ENCODE measurements at regions not wholly inside any gene's neighbourhood (a gene's known extent, or its start where the extent isn't known, plus 50 kb on each side); places are given as distances from the start of the nearest gene placed in this dataset.

DNA sequence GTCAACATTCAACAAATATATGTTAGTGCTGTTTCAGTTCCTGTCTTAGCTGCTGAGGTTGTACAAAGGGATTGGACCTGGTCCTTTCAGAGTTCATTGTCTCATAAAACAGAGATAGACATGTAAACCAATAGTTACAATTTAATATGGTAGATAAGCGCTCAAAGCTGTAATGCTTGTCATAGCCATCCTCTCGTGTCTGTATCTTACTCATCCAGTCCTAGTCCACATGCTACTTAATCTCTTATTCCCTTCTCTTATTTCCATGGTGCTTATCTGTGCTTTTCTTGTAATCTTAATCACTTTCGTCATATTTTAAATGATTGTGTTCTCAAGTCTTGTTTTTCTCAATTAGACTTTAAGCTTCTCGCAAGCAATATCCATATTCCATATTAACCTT is 185.2 kb upstream of the OBI1 start:
- H3K9ac ChIP-seq (ENCODE audit: low read length): no peak overlapping the region
- no peaks in the 10 kb centered on the region for H3K79me2 ChIP-seq (ENCODE audit: insufficient read depth, low read length)
- no peak overlapping the region for H3K4me2 ChIP-seq (ENCODE audit: low read length)
- no peaks in the 10 kb centered on the region for H3K36me3 ChIP-seq (ENCODE audit: insufficient read depth, low read length)
- H3K27ac ChIP-seq (ENCODE audit: low read depth, low read length, poor library complexity, severe bottlenecking): no peak overlapping the region
- H3K27me3 ChIP-seq (ENCODE audit: insufficient read depth, low read length): no peaks in the 10 kb centered on the region
- H2AFZ ChIP-seq (ENCODE audit: low read length): no peak overlapping the region
- H3K4me3 ChIP-seq (ENCODE audit: low read depth, low read length, poor library complexity, severe bottlenecking): no peak overlapping the region
- no peak for TF ChIP-seq EZH2 (IDR thresholded peaks at IDR 0.05; ENCODE audit: borderline replicate concordance, low read length)
- H3F3A ChIP-seq (ENCODE audit: insufficient read depth, low read length): no peaks in the 10 kb centered on the region
- no peaks in the 10 kb centered on the region for H3K9me3 ChIP-seq (ENCODE audit: low read length)
- no peaks in the 10 kb centered on the region for H3K9me2 ChIP-seq (ENCODE audit: low read depth, low read length)
- no peaks in the 10 kb centered on the region for H3K4me1 ChIP-seq (ENCODE audit: insufficient read depth, low read length, severe bottlenecking)
- H4K20me1 ChIP-seq (ENCODE audit: insufficient read depth, low read length): no peaks in the 10 kb centered on the region

DNA sequence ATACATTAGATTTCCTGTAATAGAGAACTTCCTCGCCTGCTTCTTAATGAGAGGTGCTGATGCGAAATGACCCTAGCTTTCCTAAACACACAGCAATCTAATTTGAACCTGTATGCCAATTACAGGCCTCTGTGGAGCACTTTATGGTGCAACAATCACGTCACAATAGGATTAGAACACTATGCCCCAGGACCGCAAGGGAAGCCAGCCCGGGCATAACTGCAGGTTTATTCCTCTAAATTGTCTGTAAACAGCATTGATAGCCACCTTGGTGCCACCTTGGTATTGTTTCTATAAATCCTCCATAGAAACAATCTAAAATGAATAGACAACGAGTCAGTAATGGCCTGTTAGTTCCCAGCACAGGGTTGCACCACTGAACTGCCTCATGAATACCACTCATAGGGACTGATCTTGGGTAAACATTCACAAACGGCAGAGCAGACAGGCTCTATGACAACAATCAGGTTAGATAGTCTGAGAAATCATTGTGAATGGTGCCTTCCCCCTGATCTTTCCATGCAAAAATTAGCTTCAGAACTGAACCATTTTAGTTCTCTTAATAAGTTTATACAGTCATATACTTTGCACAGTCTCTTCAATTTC is 182.5 kb upstream of the OBI1 start:
- Histone ChIP-seq H3K79me2 (ENCODE audit: insufficient read depth, low read length) (no peaks in the 10 kb centered on the region), H2AFZ (ENCODE audit: low read length) (no peak overlapping the region), H3F3A (ENCODE audit: insufficient read depth, low read length) (no peaks in the 10 kb centered on the region), H3K9ac (ENCODE audit: low read length) (no peak overlapping the region), H3K36me3 (ENCODE audit: insufficient read depth, low read length) (no peaks in the 10 kb centered on the region), H3K27me3 (ENCODE audit: insufficient read depth, low read length) (no peaks in the 10 kb centered on the region), H3K9me3 (ENCODE audit: low read length) (no peaks in the 10 kb centered on the region), H3K4me1 (ENCODE audit: insufficient read depth, low read length, severe bottlenecking) (no peaks in the 10 kb centered on the region), H3K27ac (ENCODE audit: low read depth, low read length, poor library complexity, severe bottlenecking) (no peak overlapping the region), H3K9me2 (ENCODE audit: low read depth, low read length) (no peaks in the 10 kb centered on the region), H3K4me2 (ENCODE audit: low read length) (no peak overlapping the region), H4K20me1 (ENCODE audit: insufficient read depth, low read length) (no peaks in the 10 kb centered on the region), H3K4me3 (ENCODE audit: low read depth, low read length, poor library complexity, severe bottlenecking) (no peak overlapping the region)
- TF ChIP-seq, protein P1, sequence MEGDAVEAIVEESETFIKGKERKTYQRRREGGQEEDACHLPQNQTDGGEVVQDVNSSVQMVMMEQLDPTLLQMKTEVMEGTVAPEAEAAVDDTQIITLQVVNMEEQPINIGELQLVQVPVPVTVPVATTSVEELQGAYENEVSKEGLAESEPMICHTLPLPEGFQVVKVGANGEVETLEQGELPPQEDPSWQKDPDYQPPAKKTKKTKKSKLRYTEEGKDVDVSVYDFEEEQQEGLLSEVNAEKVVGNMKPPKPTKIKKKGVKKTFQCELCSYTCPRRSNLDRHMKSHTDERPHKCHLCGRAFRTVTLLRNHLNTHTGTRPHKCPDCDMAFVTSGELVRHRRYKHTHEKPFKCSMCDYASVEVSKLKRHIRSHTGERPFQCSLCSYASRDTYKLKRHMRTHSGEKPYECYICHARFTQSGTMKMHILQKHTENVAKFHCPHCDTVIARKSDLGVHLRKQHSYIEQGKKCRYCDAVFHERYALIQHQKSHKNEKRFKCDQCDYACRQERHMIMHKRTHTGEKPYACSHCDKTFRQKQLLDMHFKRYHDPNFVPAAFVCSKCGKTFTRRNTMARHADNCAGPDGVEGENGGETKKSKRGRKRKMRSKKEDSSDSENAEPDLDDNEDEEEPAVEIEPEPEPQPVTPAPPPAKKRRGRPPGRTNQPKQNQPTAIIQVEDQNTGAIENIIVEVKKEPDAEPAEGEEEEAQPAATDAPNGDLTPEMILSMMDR (IDR thresholded peaks at IDR 0.05; ENCODE audit: low read length): no peak
- TF ChIP-seq EZH2 (IDR thresholded peaks at IDR 0.05; ENCODE audit: borderline replicate concordance, low read length): no peak

DNA sequence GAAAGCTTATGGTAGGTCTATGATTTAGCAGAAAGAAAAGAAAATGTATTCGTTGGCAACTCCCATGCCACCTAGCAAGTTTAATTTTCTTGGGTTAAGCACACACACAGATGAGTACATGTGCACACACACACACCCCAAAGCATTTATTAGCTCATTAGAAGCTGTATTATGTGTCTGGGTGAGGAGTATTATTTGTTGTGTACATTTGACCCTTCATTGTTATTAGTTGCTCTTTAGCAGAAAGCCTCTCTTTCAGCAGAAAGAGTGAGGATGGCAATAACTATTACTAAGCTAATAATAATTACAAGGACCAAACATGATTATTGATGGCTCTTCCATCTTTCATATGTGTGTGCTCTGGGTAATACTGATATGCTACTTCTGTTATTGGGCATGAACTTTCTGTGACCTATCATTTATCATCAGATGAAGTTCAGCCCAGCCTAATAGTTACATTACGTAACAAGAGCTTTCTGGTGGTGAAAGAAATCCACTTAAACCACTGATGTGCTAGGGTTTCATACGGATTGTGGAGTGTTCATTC is 177.4 kb upstream of the OBI1 start:
- Histone ChIP-seq H3K9me2 (ENCODE audit: low read depth, low read length) (no peaks in the 10 kb centered on the region), H3K4me2 (ENCODE audit: low read length) (no peak overlapping the region), H2AFZ (ENCODE audit: low read length) (no peak overlapping the region), H4K20me1 (ENCODE audit: insufficient read depth, low read length) (no peaks in the 10 kb centered on the region), H3K9me3 (ENCODE audit: low read length) (no peaks in the 10 kb centered on the region), H3K27ac (ENCODE audit: low read depth, low read length, poor library complexity, severe bottlenecking) (no peak overlapping the region), H3K4me1 (ENCODE audit: insufficient read depth, low read length, severe bottlenecking) (no peaks in the 10 kb centered on the region), H3K79me2 (ENCODE audit: insufficient read depth, low read length) (no peaks in the 10 kb centered on the region), H3K9ac (ENCODE audit: low read length) (no peak overlapping the region), H3F3A (ENCODE audit: insufficient read depth, low read length) (no peaks in the 10 kb centered on the region), H3K4me3 (ENCODE audit: low read depth, low read length, poor library complexity, severe bottlenecking) (no peak overlapping the region), H3K36me3 (ENCODE audit: insufficient read depth, low read length) (no peaks in the 10 kb centered on the region), H3K27me3 (ENCODE audit: insufficient read depth, low read length) (no peaks in the 10 kb centered on the region)
- TF ChIP-seq, protein P1 (IDR thresholded peaks at IDR 0.05; ENCODE audit: low read length): no peak
- TF ChIP-seq EZH2 (IDR thresholded peaks at IDR 0.05; ENCODE audit: borderline replicate concordance, low read length): no peak

DNA sequence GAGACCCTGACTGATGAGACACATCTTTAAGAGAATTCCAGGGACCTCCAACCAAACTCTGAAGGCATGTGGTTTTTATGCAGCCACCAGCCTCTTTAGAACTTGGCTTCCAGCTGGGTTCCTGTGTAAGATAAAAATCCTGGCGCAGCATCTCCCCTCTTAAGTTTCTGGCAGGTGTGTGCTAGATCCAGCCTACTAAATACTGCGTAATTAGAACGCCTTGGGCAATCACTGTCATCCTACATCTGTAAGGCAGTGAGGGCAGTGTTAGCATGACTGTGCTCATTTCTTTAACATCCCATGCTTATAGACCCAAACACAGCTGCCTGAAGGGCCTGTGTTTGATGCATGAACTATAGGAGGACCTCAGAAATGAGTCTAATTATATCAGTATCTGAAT is 173.5 kb upstream of the OBI1 start:
- Histone ChIP-seq H3K4me1 (ENCODE audit: insufficient read depth, low read length, severe bottlenecking) (no peaks in the 10 kb centered on the region), H3K9me2 (ENCODE audit: low read depth, low read length) (no peaks in the 10 kb centered on the region), H3K27ac (ENCODE audit: low read depth, low read length, poor library complexity, severe bottlenecking) (no peak overlapping the region), H3F3A (ENCODE audit: insufficient read depth, low read length) (no peaks in the 10 kb centered on the region), H3K9ac (ENCODE audit: low read length) (no peak overlapping the region), H3K9me3 (ENCODE audit: low read length) (no peaks in the 10 kb centered on the region), H3K27me3 (ENCODE audit: insufficient read depth, low read length) (no peaks in the 10 kb centered on the region), H2AFZ (ENCODE audit: low read length) (no peak overlapping the region), H3K4me3 (ENCODE audit: low read depth, low read length, poor library complexity, severe bottlenecking) (no peak overlapping the region), H3K36me3 (ENCODE audit: insufficient read depth, low read length) (no peaks in the 10 kb centered on the region), H3K79me2 (ENCODE audit: insufficient read depth, low read length) (no peaks in the 10 kb centered on the region), H4K20me1 (ENCODE audit: insufficient read depth, low read length) (no peaks in the 10 kb centered on the region), H3K4me2 (ENCODE audit: low read length) (no peak overlapping the region)
- TF ChIP-seq EZH2 (IDR thresholded peaks at IDR 0.05; ENCODE audit: borderline replicate concordance, low read length): no peak
- TF ChIP-seq, protein P1 (IDR thresholded peaks at IDR 0.05; ENCODE audit: low read length): no peak
